Neural crest cell (in vitro differentiated cells): ENCODE measurements at regions not wholly inside any gene's neighbourhood (a gene's known extent, or its start where the extent isn't known, plus 50 kb on each side); places are given as distances from the start of the nearest gene placed in this dataset.

Experiments used
- DNase-seq: peaks from one replicate; pipeline ENCODE4 v3.0.0; 2021; ENCODE audit warnings: low read depth, mixed read lengths, low spot score
- H3K27ac Mint-ChIP-seq: one replicate; pipeline ENCODE4 v1.8.0; 2021; ENCODE audit warnings: mild to moderate bottlenecking, mixed read lengths; ENCODE audit not compliant: unreplicated experiment
- H3K27me3 Mint-ChIP-seq: 2 replicates; pipeline ENCODE4 v1.8.0; 2021; ENCODE audit warnings: low read depth, mild to moderate bottlenecking, mixed read lengths
- H3K36me3 Mint-ChIP-seq: 2 replicates; pipeline ENCODE4 v1.8.0; 2021; ENCODE audit warnings: low read depth, mild to moderate bottlenecking, mixed read lengths
- H3K4me1 Mint-ChIP-seq: 2 replicates; pipeline ENCODE4 v1.8.0; 2021; ENCODE audit warnings: mixed read lengths
- H3K4me3 Mint-ChIP-seq: one replicate; pipeline ENCODE4 v1.8.0; 2021; ENCODE audit warnings: mild to moderate bottlenecking, mixed read lengths
- H3K9me3 Mint-ChIP-seq: 2 replicates; pipeline ENCODE4 v1.8.0; 2021; ENCODE audit warnings: mixed read lengths
- CTCF ChIP-seq: fragments of 200-600 bp; sonication (generic); conservative IDR thresholded peaks from 2 replicates; pipeline ENCODE4 v1.5.0; 2021; ENCODE audit warnings: antibody characterized with exemption, mild to moderate bottlenecking

GRCh38 chr2:187876554-187876953, 322.3 kb upstream of the TFPI start:
- no peak for DNase-seq
- Mint-ChIP-seq H3K9me3 (peaks cover 2% of the 10 kb centered on the region), H3K4me1 (peaks cover 5% of the 10 kb centered on the region), H3K27me3 (no peaks in the 10 kb centered on the region), H3K36me3 (no peaks in the 10 kb centered on the region), H3K27ac (no peak overlapping the region), H3K4me3 (no peak overlapping the region)
- no peak for TF ChIP-seq CTCF

- Mint-ChIP-seq H3K9me3 (peaks cover 2% of the 10 kb centered on the region), H3K36me3 (no peaks in the 10 kb centered on the region), H3K4me1 (peaks cover 5% of the 10 kb centered on the region), H3K27ac (no peak overlapping the region), H3K4me3 (no peak overlapping the region), H3K27me3 (no peaks in the 10 kb centered on the region)
- no peak for TF ChIP-seq CTCF
- no peak for DNase-seq
These were observed 323.2 kb upstream of the TFPI start for GRCh38 chr2:187877391-187877790.

- H3K36me3 Mint-ChIP-seq = no peaks in the 10 kb centered on the region
- peaks cover 2% of the 10 kb centered on the region for H3K9me3 Mint-ChIP-seq
- no peak for TF ChIP-seq CTCF
- H3K27ac Mint-ChIP-seq = no peak overlapping the region
- no peak overlapping the region for H3K4me3 Mint-ChIP-seq
- no peaks in the 10 kb centered on the region for H3K27me3 Mint-ChIP-seq
- H3K4me1 Mint-ChIP-seq = peaks cover 5% of the 10 kb centered on the region
- DNase-seq = no peak
These were observed 323.9 kb upstream of the TFPI start for GRCh38 chr2:187878112-187878511.

- Mint-ChIP-seq H3K9me3 (peaks cover 2% of the 10 kb centered on the region), H3K36me3 (no peaks in the 10 kb centered on the region), H3K27me3 (no peaks in the 10 kb centered on the region), H3K4me3 (no peak overlapping the region), H3K4me1 (peaks cover 5% of the 10 kb centered on the region), H3K27ac (no peak overlapping the region)
- no peak for TF ChIP-seq CTCF
- DNase-seq = no peak
These were observed 325.3 kb upstream of the TFPI start for GRCh38 chr2:187879491-187879890.

GRCh38 chr2:187884003-187884402, 329.8 kb upstream of the TFPI start:
- no peak overlapping the region for H3K4me3 Mint-ChIP-seq
- peaks cover 6% of the 10 kb centered on the region for H3K9me3 Mint-ChIP-seq
- no peak for TF ChIP-seq CTCF
- H3K27me3 Mint-ChIP-seq = no peaks in the 10 kb centered on the region
- H3K4me1 Mint-ChIP-seq = no peaks in the 10 kb centered on the region
- no peak overlapping the region for H3K27ac Mint-ChIP-seq
- no peaks in the 10 kb centered on the region for H3K36me3 Mint-ChIP-seq
- no peak for DNase-seq

- Mint-ChIP-seq H3K4me1 (no peaks in the 10 kb centered on the region), H3K9me3 (peaks cover 3% of the 10 kb centered on the region)
These were observed 336.5 kb upstream of the TFPI start for GRCh38 chr2:187890690-187891089.

More at GRCh38 chr2:187890690-187891089, 336.5 kb upstream of the TFPI start:
- Mint-ChIP-seq H3K27me3 (no peaks in the 10 kb centered on the region), H3K4me3 (no peak overlapping the region), H3K27ac (no peak overlapping the region), H3K36me3 (no peaks in the 10 kb centered on the region)
- no peak for DNase-seq
- no peak for TF ChIP-seq CTCF
